WTC11 (cell line): ENCODE measurements at regions not wholly inside any gene's neighbourhood (a gene's known extent, or its start where the extent isn't known, plus 50 kb on each side); places are given as distances from the start of the nearest gene placed in this dataset.

Experiments used
- ATF1 ChIP-seq: sonication (generic); formaldehyde crosslinking; IDR thresholded peaks from 2 replicates; pipeline ENCODE4 v1.8.1; 2023; ENCODE audit warnings: mild to moderate bottlenecking, moderate library complexity, missing genetic modification reagents
- ZBTB43 ChIP-seq: sonication (generic); formaldehyde crosslinking; IDR thresholded peaks from 2 replicates; pipeline ENCODE4 v1.8.1; 2023; ENCODE audit warnings: mild to moderate bottlenecking, missing genetic modification reagents

- no peak for TF ChIP-seq ATF1 (CRISPR knock-in tag)
- no peak for TF ChIP-seq ZBTB43 (CRISPR knock-in tag)
Observed at GRCh38 chr6:140046016-140046632, 671.7 kb upstream of the CITED2 start.
